Fibroblast of lung (primary cell): ENCODE measurements at regions not wholly inside any gene's neighbourhood (a gene's known extent, or its start where the extent isn't known, plus 50 kb on each side); places are given as distances from the start of the nearest gene placed in this dataset.

Source experiments
- EZH2 ChIP-seq: IDR thresholded peaks from 2 replicates; pipeline ENCODE4 v1.5.1; 2012; ENCODE audit warnings: low read length, control low read depth, mild to moderate bottlenecking; ENCODE audit errors: missing control alignments
- TF ChIP-seq, protein P1 (sequence below), 2 donors: IDR thresholded peaks in 1 of 2; conservative IDR thresholded peaks in 1 of 2; 1 replicate in 1 of 2; 2 replicates in 1 of 2; pipeline ENCODE4 v1.5.1; 2011 to 2012; ENCODE audit warnings: low read length in 2 of 2, control low read depth in 1 of 2, inconsistent platforms in 1 of 2, low read depth in 1 of 2, mild to moderate bottlenecking in 1 of 2

GRCh38 chr1:208513799-208514198 lies 269.6 kb upstream of the PLXNA2 start:
- TF ChIP-seq, protein P1, sequence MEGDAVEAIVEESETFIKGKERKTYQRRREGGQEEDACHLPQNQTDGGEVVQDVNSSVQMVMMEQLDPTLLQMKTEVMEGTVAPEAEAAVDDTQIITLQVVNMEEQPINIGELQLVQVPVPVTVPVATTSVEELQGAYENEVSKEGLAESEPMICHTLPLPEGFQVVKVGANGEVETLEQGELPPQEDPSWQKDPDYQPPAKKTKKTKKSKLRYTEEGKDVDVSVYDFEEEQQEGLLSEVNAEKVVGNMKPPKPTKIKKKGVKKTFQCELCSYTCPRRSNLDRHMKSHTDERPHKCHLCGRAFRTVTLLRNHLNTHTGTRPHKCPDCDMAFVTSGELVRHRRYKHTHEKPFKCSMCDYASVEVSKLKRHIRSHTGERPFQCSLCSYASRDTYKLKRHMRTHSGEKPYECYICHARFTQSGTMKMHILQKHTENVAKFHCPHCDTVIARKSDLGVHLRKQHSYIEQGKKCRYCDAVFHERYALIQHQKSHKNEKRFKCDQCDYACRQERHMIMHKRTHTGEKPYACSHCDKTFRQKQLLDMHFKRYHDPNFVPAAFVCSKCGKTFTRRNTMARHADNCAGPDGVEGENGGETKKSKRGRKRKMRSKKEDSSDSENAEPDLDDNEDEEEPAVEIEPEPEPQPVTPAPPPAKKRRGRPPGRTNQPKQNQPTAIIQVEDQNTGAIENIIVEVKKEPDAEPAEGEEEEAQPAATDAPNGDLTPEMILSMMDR (conservative IDR thresholded peaks at IDR 0.05 in 1 of 2, IDR thresholded peaks at IDR 0.05 in 1 of 2; ENCODE audit: low read depth in 1 of 2, low read length in 2 of 2) = no peak
- no peak for TF ChIP-seq EZH2
